Uterus (tissue), 3 donors: ENCODE measurements at regions not wholly inside any gene's neighbourhood (a gene's known extent, or its start where the extent isn't known, plus 50 kb on each side); places are given as distances from the start of the nearest gene placed in this dataset.

Source experiments
- DNase-seq, 2 donors: peaks; one replicate each; pipeline ENCODE4 v3.0.0-alpha.2; 2019 to 2020
- H3K27ac ChIP-seq, 2 donors: fragments of 200-600 bp; sonication (generic); 1 replicate in 1 of 2; 2 replicates in 1 of 2; pipeline ENCODE4 v1.5.1; 2016 to 2018
- H3K27me3 ChIP-seq, 2 donors: fragments of 200-600 bp; sonication (generic); one replicate each; pipeline ENCODE4 v1.5.1; 2018 to 2019; ENCODE audit warnings: control low read depth in 1 of 2
- H3K36me3 ChIP-seq, 2 donors: fragments of 200-600 bp; sonication (generic); one replicate each; pipeline ENCODE4 v1.5.1; 2019; ENCODE audit warnings: control low read depth in 1 of 2
- H3K4me1 ChIP-seq, 2 donors: fragments of 200-600 bp; sonication (generic); one replicate each; pipeline ENCODE4 v1.5.1; 2018 to 2019; ENCODE audit warnings: control low read depth in 1 of 2
- H3K4me3 ChIP-seq, 2 donors: fragments of 200-600 bp; sonication (generic); 1 replicate in 1 of 2; 2 replicates in 1 of 2; pipeline ENCODE4 v1.5.1; 2018 to 2019; ENCODE audit warnings: mild to moderate bottlenecking in 1 of 2
- H3K9me3 ChIP-seq, 2 donors: fragments of 200-600 bp; sonication (generic); one replicate each; pipeline ENCODE4 v1.5.1; 2019; ENCODE audit warnings: control low read depth in 1 of 2
- POLR2A ChIP-seq, 2 donors: fragments of 450-650 bp; IDR thresholded peaks; one replicate each; pipeline ENCODE4 v1.6.1; 2016; ENCODE audit warnings: antibody characterized with exemption in 2 of 2, mild to moderate bottlenecking in 1 of 2, moderate library complexity in 1 of 2
- intact Hi-C: fragments of 100-400 bp; cut with DNase I; formaldehyde crosslinking; loops from one replicate; pipeline ENCODE4 v1.15.1; 2023; ENCODE audit warnings: low total_unique reads
- TF ChIP-seq, protein P1 (sequence below), 4 experiments: fragments of 200-600 bp in 2 of 4; fragments of 450-650 bp in 2 of 4; sonication (generic) in 2 of 4; IDR thresholded peaks; one replicate each; pipeline ENCODE4 v1.5.1; 2016 to 2019; ENCODE audit warnings: antibody characterized with exemption in 4 of 4, mild to moderate bottlenecking in 2 of 4, moderate library complexity in 1 of 4
- donor health status: DM: yes; HTN: yes; CAD: no.

DNA sequence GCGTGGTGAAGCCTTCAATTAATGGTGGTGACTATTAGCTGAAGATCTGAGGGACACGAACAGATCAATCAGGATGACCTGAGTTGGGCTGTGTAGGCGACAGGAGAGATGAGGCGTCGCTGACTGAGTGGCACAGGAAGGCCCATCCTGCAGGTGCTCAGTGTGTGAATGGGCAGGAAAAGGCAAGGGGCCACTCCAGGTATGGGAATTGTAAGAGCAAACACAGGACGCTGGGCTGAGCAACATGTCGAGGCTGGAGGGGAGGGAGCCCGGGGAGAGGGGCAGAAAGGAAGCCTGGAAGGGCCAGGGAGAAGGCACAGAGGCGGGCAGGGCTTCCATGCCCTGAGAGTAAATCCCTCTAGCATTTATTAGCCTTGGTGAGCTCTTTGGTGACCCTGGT, 151.0 kb downstream of the VEGFA start:
- DNase-seq, result no peak
- Histone ChIP-seq H3K9me3 (no peaks in the 10 kb centered on the region), H3K4me3 (no peak overlapping the region), H3K27ac (no peak overlapping the region), H3K36me3 (no peaks in the 10 kb centered on the region), H3K4me1 (no peaks in the 10 kb centered on the region), H3K27me3 (no peaks in the 10 kb centered on the region)
- TF ChIP-seq, protein P1, sequence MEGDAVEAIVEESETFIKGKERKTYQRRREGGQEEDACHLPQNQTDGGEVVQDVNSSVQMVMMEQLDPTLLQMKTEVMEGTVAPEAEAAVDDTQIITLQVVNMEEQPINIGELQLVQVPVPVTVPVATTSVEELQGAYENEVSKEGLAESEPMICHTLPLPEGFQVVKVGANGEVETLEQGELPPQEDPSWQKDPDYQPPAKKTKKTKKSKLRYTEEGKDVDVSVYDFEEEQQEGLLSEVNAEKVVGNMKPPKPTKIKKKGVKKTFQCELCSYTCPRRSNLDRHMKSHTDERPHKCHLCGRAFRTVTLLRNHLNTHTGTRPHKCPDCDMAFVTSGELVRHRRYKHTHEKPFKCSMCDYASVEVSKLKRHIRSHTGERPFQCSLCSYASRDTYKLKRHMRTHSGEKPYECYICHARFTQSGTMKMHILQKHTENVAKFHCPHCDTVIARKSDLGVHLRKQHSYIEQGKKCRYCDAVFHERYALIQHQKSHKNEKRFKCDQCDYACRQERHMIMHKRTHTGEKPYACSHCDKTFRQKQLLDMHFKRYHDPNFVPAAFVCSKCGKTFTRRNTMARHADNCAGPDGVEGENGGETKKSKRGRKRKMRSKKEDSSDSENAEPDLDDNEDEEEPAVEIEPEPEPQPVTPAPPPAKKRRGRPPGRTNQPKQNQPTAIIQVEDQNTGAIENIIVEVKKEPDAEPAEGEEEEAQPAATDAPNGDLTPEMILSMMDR (IDR thresholded peaks at IDR 0.05), result no peak
- no peak for TF ChIP-seq POLR2A (IDR thresholded peaks at IDR 0.05)
- intact Hi-C loops, result no loop called here

DNA sequence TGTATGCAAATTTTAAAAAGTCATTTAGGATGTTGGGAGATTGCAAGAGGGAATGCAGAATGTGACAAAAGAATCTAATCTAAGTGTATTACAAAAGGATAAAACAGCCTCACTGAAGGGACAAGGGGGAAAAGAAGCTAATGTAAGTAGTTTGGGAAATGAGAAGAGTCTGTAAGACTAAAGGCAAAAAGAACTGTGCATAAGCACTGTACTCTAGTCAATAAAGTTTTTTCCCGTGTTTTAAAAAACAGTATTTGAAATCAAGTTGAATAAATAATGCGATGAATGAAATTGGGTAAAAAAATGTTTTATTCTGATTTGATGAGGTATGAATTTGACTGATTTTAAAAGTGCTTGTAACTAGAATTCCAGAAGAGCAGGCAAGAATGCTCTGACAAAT, 149.8 kb downstream of the VEGFA start:
- TF ChIP-seq POLR2A (IDR thresholded peaks at IDR 0.05), result no peak
- TF ChIP-seq, protein P1 (IDR thresholded peaks at IDR 0.05), result no peak
- Histone ChIP-seq H3K27ac (no peak overlapping the region), H3K36me3 (no peaks in the 10 kb centered on the region), H3K4me3 (no peak overlapping the region), H3K27me3 (no peaks in the 10 kb centered on the region), H3K4me1 (no peaks in the 10 kb centered on the region), H3K9me3 (no peaks in the 10 kb centered on the region)
- intact Hi-C loops, result no loop called here
- no peak for DNase-seq

DNA sequence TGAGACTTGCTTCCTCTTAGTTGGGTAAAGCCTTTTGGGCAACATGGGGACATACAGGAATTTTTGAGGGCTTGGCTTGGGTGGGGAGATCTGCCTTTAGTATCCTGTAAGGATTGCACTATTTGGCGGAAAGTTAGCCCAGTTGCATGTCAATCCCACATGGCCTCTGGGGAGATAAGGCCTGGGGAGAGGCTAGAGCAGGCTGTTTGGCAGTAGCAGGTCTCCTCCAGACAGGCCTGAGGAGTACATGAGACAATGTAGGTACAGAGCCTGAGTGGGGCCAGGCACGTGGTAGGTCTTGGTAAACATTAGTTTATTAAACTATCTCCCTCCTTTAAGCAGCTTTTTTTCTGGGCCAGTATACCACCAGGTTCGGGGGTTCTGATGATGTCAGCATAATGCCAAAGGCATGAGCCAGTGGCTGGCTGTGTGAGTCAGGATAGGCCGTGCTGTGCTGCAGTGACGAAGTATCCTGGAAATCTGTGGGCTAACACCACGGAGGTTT, 147.9 kb downstream of the VEGFA start:
- H3K27ac ChIP-seq, result peak overlapping the region in 1 of 2 donors; percentile 28
- no peaks in the 10 kb centered on the region for H3K36me3 ChIP-seq
- H3K4me3 ChIP-seq, result no peak overlapping the region
- no peaks in the 10 kb centered on the region for H3K27me3 ChIP-seq
- no peaks in the 10 kb centered on the region for H3K9me3 ChIP-seq
- H3K4me1 ChIP-seq, result no peaks in the 10 kb centered on the region
- intact Hi-C loops, result no loop called here
- TF ChIP-seq POLR2A (IDR thresholded peaks at IDR 0.05), result no peak
- TF ChIP-seq, protein P1 (IDR thresholded peaks at IDR 0.05), result no peak
- no peak for DNase-seq

DNA sequence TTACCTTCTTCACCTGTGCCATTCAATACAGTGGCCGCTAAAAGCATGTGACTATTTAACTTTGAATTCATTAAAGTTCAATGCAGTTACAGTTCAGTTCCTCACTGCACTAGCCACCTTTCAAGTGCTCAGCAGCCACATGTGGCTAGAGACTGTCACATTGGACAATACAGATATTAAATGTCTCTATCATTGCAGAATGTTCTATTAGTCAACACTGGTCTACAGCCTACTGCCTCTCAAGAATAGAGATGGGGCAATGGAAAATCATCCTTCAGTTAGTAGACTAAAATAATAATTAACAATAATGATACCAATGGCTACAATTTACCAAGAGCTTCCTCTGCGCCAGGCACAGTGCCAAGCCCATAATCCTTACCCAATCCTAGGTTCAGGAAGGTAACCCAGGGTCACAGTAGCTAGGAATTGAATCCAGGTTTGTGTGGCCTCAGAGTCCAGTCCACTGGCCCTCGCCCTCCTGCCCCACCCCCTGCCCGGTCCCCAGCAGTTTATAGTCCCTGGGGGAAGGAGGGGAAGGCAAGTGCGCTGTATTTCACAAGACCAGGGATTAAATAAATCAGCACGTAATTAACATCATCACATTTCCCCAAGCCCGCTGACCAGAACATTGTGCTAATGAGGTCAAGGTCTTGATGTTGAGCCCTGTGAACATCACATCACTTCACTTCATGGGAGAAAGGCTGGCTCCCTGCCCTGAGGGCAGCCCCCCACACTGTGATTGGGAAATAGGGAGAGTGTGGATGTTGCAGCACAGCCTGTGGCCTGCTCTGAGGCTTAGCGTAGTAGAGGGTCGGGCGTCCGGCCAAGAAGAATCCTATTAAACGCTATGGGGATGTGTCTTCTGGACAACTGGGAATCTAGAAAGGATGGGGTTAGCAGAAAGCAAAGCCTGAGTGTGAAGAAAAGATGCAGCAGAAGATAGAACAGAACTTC, 147.2 kb downstream of the VEGFA start:
- H3K9me3 ChIP-seq, result no peaks in the 10 kb centered on the region
- DNase-seq, result peak; percentile 82 to 95
- TF ChIP-seq POLR2A (IDR thresholded peaks at IDR 0.05), result no peak
- TF ChIP-seq, protein P1 (IDR thresholded peaks at IDR 0.05), result no peak
- no peaks in the 10 kb centered on the region for H3K36me3 ChIP-seq
- no peaks in the 10 kb centered on the region for H3K27me3 ChIP-seq
- H3K4me3 ChIP-seq, result no peak overlapping the region
- no peaks in the 10 kb centered on the region for H3K4me1 ChIP-seq
- intact Hi-C loops, result no loop called here
- peak overlapping the region in 1 of 2 donors; percentile 28 for H3K27ac ChIP-seq
